HepG2 (cell line): ENCODE measurements at regions not wholly inside any gene's neighbourhood (a gene's known extent, or its start where the extent isn't known, plus 50 kb on each side); places are given as distances from the start of the nearest gene placed in this dataset.
A peak's percentile ranks its signal among the peaks of the same experiment; 100 is the strongest.

Experiments used
- ATAC-seq: fragments of 200-7000 bp; cut with Tn5 transposase; 3 replicates; pipeline ENCODE4 v1.9.1; 2020; ENCODE audit warnings: mild to moderate bottlenecking, moderate library complexity
- BruUV-seq: library from RNA; stranded (reverse); fragments of 400-500 nt; replicated peaks from 2 replicates; lab custom pipeline; 2021; lab: Mats Ljungman, UMichigan
- CTCF ChIA-PET: fragments of 300-600 bp; formaldehyde crosslinking; extraction: SDS; loops from one replicate; lab custom pipeline; 2021; ENCODE audit warnings: low total read pairs, inconsistent platforms, low intra/inter-chr PET ratio; lab: Yijun Ruan, JAX
- POLR2A ChIA-PET: fragments of 350-600 bp; sonication (Branson Sonifier 250); formaldehyde crosslinking; loops from one replicate; lab custom pipeline; 2020; ENCODE audit warnings: antibody characterized with exemption, inconsistent platforms; lab: Yijun Ruan, JAX
- DNase-seq: peaks from one replicate; pipeline ENCODE4 v3.0.0-alpha.2; 2015; ENCODE audit warnings: low spot score
- FAIRE-seq: peaks from 3 replicates; lab custom pipeline; 2011; peaks lifted over from hg19 to GRCh38; lab: Jason Lieb, UNC
- H2AFZ ChIP-seq: one replicate; pipeline ENCODE4 v1.6.1; 2011; ENCODE audit warnings: low read length, inconsistent platforms
- H3K27ac ChIP-seq: fragments of 300-600 bp; 3 replicates; pipeline ENCODE4 v1.8.0; 2011; ENCODE audit warnings: mixed run types, mild to moderate bottlenecking, mixed read lengths, low read length, inconsistent platforms; ENCODE audit not compliant: insufficient read depth; ENCODE audit errors: extremely low read length
- H3K27me3 ChIP-seq, 2 experiments: fragments of 200-600 bp in 1 of 2; 2 replicates in 1 of 2; 3 replicates in 1 of 2; pipeline versions ENCODE4 v1.6.0 to v1.8.0; 2011; ENCODE audit warnings: low read length in 2 of 2, mild to moderate bottlenecking in 2 of 2, moderate library complexity in 2 of 2, inconsistent platforms in 1 of 2; ENCODE audit not compliant: insufficient read depth in 2 of 2, control insufficient read depth in 1 of 2
- H3K36me3 ChIP-seq, 2 experiments: fragments of 200-600 bp in 1 of 2; replicated peaks in 1 of 2; 2 replicates in 1 of 2; 3 replicates in 1 of 2; pipeline versions ENCODE4 v1.5.1 to v1.8.0; 2011; ENCODE audit warnings: low read length in 2 of 2, inconsistent platforms in 1 of 2; ENCODE audit not compliant: insufficient read depth in 2 of 2, control insufficient read depth in 1 of 2
- H3K4me1 ChIP-seq: 2 replicates; pipeline ENCODE4 v1.5.1; 2012; ENCODE audit warnings: low read length, inconsistent platforms; ENCODE audit not compliant: insufficient read depth
- H3K4me2 ChIP-seq: 2 replicates; pipeline ENCODE4 v1.6.0; 2011; ENCODE audit warnings: low read depth, low read length, inconsistent platforms
- H3K4me3 ChIP-seq, 3 experiments: fragments of 200-600 bp in 1 of 3; sonication (generic), shearing (Covaris generic) in 1 of 3; replicated peaks in 1 of 3; 2 replicates each; pipeline ENCODE4 v1.5.1; 2011 to 2016; ENCODE audit warnings: low read length in 3 of 3, inconsistent platforms in 2 of 3, low read depth in 2 of 3, mild to moderate bottlenecking in 2 of 3, control low read depth in 1 of 3, mixed read lengths in 1 of 3; ENCODE audit not compliant: insufficient read depth in 1 of 3
- H3K79me2 ChIP-seq: one replicate; pipeline ENCODE4 v1.6.1; 2011; ENCODE audit warnings: low read length, inconsistent platforms; ENCODE audit not compliant: insufficient read depth
- H3K9ac ChIP-seq: 2 replicates; pipeline ENCODE4 v1.6.0; 2011; ENCODE audit warnings: mild to moderate bottlenecking, low read depth, low read length, inconsistent platforms; ENCODE audit not compliant: insufficient read depth
- H3K9me3 ChIP-seq: 2 replicates; pipeline ENCODE4 v1.5.1; 2012; ENCODE audit warnings: mild to moderate bottlenecking, low read length
- H4K20me1 ChIP-seq: 2 replicates; pipeline ENCODE4 v1.6.0; 2011; ENCODE audit warnings: inconsistent platforms, mild to moderate bottlenecking, low read length, moderate library complexity; ENCODE audit not compliant: insufficient read depth
- DNMT1 ChIP-seq: sonication (generic); formaldehyde crosslinking; IDR thresholded peaks from 2 replicates; pipeline ENCODE4 v1.5.1; 2020; ENCODE audit warnings: mild to moderate bottlenecking, missing genetic modification reagents
- EP300 ChIP-seq, 3 experiments: sonication (generic) in 1 of 3; formaldehyde crosslinking in 1 of 3; IDR thresholded peaks; 2 replicates each; pipeline versions ENCODE4 v1.5.1 to v1.6.1; 2011 to 2020; ENCODE audit warnings: low read depth in 2 of 3, low read length in 2 of 3, borderline replicate concordance in 1 of 3, improper control_type of control experiment in 1 of 3, mild to moderate bottlenecking in 1 of 3, missing genetic modification reagents in 1 of 3, moderate library complexity in 1 of 3
- FOXO4 ChIP-seq: sonication (generic); formaldehyde crosslinking; conservative IDR thresholded peaks from 2 replicates; pipeline ENCODE4 v1.8.1; 2023; ENCODE audit warnings: missing genetic modification reagents
- MEF2D ChIP-seq: sonication (generic); formaldehyde crosslinking; IDR thresholded peaks from 2 replicates; pipeline ENCODE4 v1.5.1; 2020; ENCODE audit warnings: mild to moderate bottlenecking, missing genetic modification reagents
- MLLT10 ChIP-seq: sonication (generic); formaldehyde crosslinking; IDR thresholded peaks from 2 replicates; pipeline ENCODE4 v1.4.0; 2020; ENCODE audit warnings: missing genetic modification reagents
- NCOA2 ChIP-seq: sonication (generic); formaldehyde crosslinking; IDR thresholded peaks from 2 replicates; pipeline ENCODE4 v1.8.0; 2022; ENCODE audit warnings: inconsistent platforms
- RCOR2 ChIP-seq: IDR thresholded peaks from 2 replicates; pipeline ENCODE4 v1.6.1; 2016; ENCODE audit warnings: missing biosample characterization, missing genetic modification reagents
- SMC3 ChIP-seq: IDR thresholded peaks from 2 replicates; pipeline ENCODE4 v1.6.1; 2011; ENCODE audit warnings: low read length, improper control_type of control experiment
- STAG1 ChIP-seq: sonication (generic); formaldehyde crosslinking; IDR thresholded peaks from 2 replicates; pipeline ENCODE4 v1.4.0; 2020; ENCODE audit warnings: missing genetic modification reagents
- TARDBP ChIP-seq: sonication (generic); formaldehyde crosslinking; IDR thresholded peaks from 2 replicates; pipeline ENCODE4 v1.8.0; 2022; ENCODE audit warnings: mild to moderate bottlenecking, missing genetic modification reagents
- ZBTB46 ChIP-seq: sonication (generic); formaldehyde crosslinking; IDR thresholded peaks from 2 replicates; pipeline ENCODE4 v1.4.0; 2020; ENCODE audit warnings: mild to moderate bottlenecking, missing genetic modification reagents, borderline replicate concordance
- ZMYM2 ChIP-seq: sonication (generic); formaldehyde crosslinking; IDR thresholded peaks from 2 replicates; pipeline ENCODE4 v1.8.0; 2022; ENCODE audit warnings: mild to moderate bottlenecking, missing genetic modification reagents
- ZNF207 ChIP-seq: fragments of 450-650 bp; IDR thresholded peaks from 2 replicates; pipeline ENCODE4 v1.6.1; 2016; ENCODE audit warnings: antibody characterized with exemption, borderline replicate concordance
- ZNF280D ChIP-seq: sonication (generic); formaldehyde crosslinking; IDR thresholded peaks from 2 replicates; pipeline ENCODE4 v1.5.1; 2020; ENCODE audit warnings: mild to moderate bottlenecking, missing genetic modification reagents
- ZNF296 ChIP-seq: sonication (generic); formaldehyde crosslinking; conservative IDR thresholded peaks from 2 replicates; pipeline ENCODE4 v1.5.0; 2020; ENCODE audit warnings: mild to moderate bottlenecking, missing genetic modification reagents
- ZNF3 ChIP-seq: IDR thresholded peaks from 2 replicates; pipeline ENCODE4 v1.7.0; 2017; ENCODE audit warnings: inconsistent platforms
- ZNF556 ChIP-seq: sonication (generic); formaldehyde crosslinking; IDR thresholded peaks from 2 replicates; pipeline ENCODE4 v1.4.0; 2020; ENCODE audit warnings: mild to moderate bottlenecking, missing genetic modification reagents, borderline replicate concordance
- WGBS: methylation state at CpG from one replicate; pipeline ENCODE4 v1.1.6; 2017; ENCODE audit warnings: low lambda C conversion rate; 5-methylcytosine and 5-hydroxymethylcytosine counted together
- in situ Hi-C: cut with HindIII; loops from 2 replicates; pipeline ENCODE4 v1.10.0; 2017; ENCODE audit warnings: low pct_unique_long_range_greater_than_20kb; ENCODE audit not compliant: extremely low pct_ligation_motif_present
- intact Hi-C: fragments of 100-400 bp; cut with micrococcal nuclease; formaldehyde crosslinking; loops from one replicate; pipeline ENCODE4 v1.10.0; 2022; ENCODE audit not compliant: unreplicated experiment

- TF ChIP-seq MLLT10 (CRISPR knock-in tag), result no peak
- no peak for TF ChIP-seq ZNF207
- no peak for TF ChIP-seq ZNF296 (CRISPR knock-in tag)
- TF ChIP-seq, all 625 proteins: peak for 0
These were observed 172.0 kb upstream of the SOX9 start (continued) for GRCh38 chr17:71948703-71949422.

- no peak overlapping the region for H3K9ac ChIP-seq
- POLR2A ChIA-PET, result no interaction called here
- no peaks in the 10 kb centered on the region for H4K20me1 ChIP-seq
- H3K4me3 ChIP-seq, result no peak overlapping the region
- CTCF ChIA-PET, result interaction anchor here (1.1 to 1.7 kb wide), 3 partner anchors 159 to 581 kb away, joined by 3 to 11 read pairs (median 4); no protein-coding TSS in a partner anchor
- H3K4me2 ChIP-seq, result no peak overlapping the region
- no peaks in the 10 kb centered on the region for H3K4me1 ChIP-seq
- no TSS peak for BruUV-seq
- no peak overlapping the region for H2AFZ ChIP-seq
- intact Hi-C loops, result loop anchor here (2.0 kb wide), 2 partner anchors 160 to 486 kb away; no protein-coding TSS in a partner anchor
- ATAC-seq (peak; percentile 57), FAIRE-seq (peak; percentile 48), DNase-seq (peak; percentile 23)
- H3K27ac ChIP-seq, result no peak overlapping the region
- H3K9me3 ChIP-seq, result no peaks in the 10 kb centered on the region
- in situ Hi-C loops, result no loop called here
- peaks cover 0 to 1% of the 10 kb centered on the region in 2 experiments; a peak in 2 of 5 replicates for H3K27me3 ChIP-seq
- WGBS, result 13% methylated on average over 2 of the region's 2 CpGs
- H3K79me2 ChIP-seq, result no peaks in the 10 kb centered on the region
- H3K36me3 ChIP-seq, result no peaks in the 10 kb centered on the region
- no peak for TF ChIP-seq ZNF556 (CRISPR knock-in tag)
- no peak for TF ChIP-seq MEF2D (CRISPR knock-in tag)
- peak; percentile 85; the same call in 1 of the 2 replicates for TF ChIP-seq ZNF3 (CRISPR knock-in tag)
- no peak for TF ChIP-seq ZMYM2 (CRISPR knock-in tag)
- TF ChIP-seq TARDBP (CRISPR knock-in tag), result no peak
- TF ChIP-seq FOXO4 (CRISPR knock-in tag), result no peak
- TF ChIP-seq EP300 (IDR thresholded peaks at IDR 0.05; ENCODE audit: low read depth in 2 of 2, low read length in 2 of 2), result no peak
- TF ChIP-seq EP300 (CRISPR knock-in tag; IDR thresholded peaks at IDR 0.05; ENCODE audit: borderline replicate concordance), result no peak
- TF ChIP-seq RCOR2 (CRISPR knock-in tag), result no peak
- no peak for TF ChIP-seq ZNF280D (CRISPR knock-in tag)
- TF ChIP-seq SMC3, result peak; percentile 7; the same call in 1 of the 2 replicates
- no peak for TF ChIP-seq DNMT1 (CRISPR knock-in tag)
- TF ChIP-seq NCOA2 (CRISPR knock-in tag), result no peak
- TF ChIP-seq ZBTB46 (CRISPR knock-in tag), result no peak
- TF ChIP-seq STAG1 (CRISPR knock-in tag), result peak; percentile 64
These were observed 161.7 kb upstream of the SOX9 start for GRCh38 chr17:71959154-71959553.
